HG03558 (cell line): ENCODE measurements at regions not wholly inside any gene's neighbourhood (a gene's known extent, or its start where the extent isn't known, plus 50 kb on each side); places are given as distances from the start of the nearest gene placed in this dataset.

Experiments
- ATAC-seq: cut with Tn5 transposase; IDR thresholded peaks from one replicate; pipeline ENCODE4 v1.9.1; 2021; ENCODE audit warnings: moderate number of reproducible peaks; ENCODE audit not compliant: unreplicated experiment; ENCODE audit errors: extremely low read depth

- ATAC-seq, result no peak
These were observed 96.3 kb upstream of the RNF152 start for GRCh38 chr18:61989138-61989537.

- no peak for ATAC-seq
These were observed 95.3 kb upstream of the RNF152 start for GRCh38 chr18:61988100-61988499.

- no peak for ATAC-seq
These were observed 92.9 kb upstream of the RNF152 start for GRCh38 chr18:61985681-61986080.

- no peak for ATAC-seq
These were observed 91.5 kb upstream of the RNF152 start for GRCh38 chr18:61984349-61984748.

GRCh38 chr18:61982475-61982874 lies 89.7 kb upstream of the RNF152 start:
- ATAC-seq, result no peak

- ATAC-seq, result no peak
These were observed 87.5 kb upstream of the RNF152 start for GRCh38 chr18:61980355-61980754.

- no peak for ATAC-seq
These were observed 82.9 kb upstream of the RNF152 start for GRCh38 chr18:61975526-61976326.

- no peak for ATAC-seq
These were observed 80.7 kb upstream of the RNF152 start for GRCh38 chr18:61973273-61974115.

GRCh38 chr18:61972389-61973264 lies 79.8 kb upstream of the RNF152 start:
- peak; percentile 60 for ATAC-seq

- no peak for ATAC-seq
These were observed 74.6 kb upstream of the RNF152 start for GRCh38 chr18:61967252-61967891.

- no peak for ATAC-seq
These were observed 72.5 kb upstream of the RNF152 start for GRCh38 chr18:61965311-61965710.

GRCh38 chr18:61964616-61965015 lies 71.8 kb upstream of the RNF152 start:
- no peak for ATAC-seq

GRCh38 chr18:61963705-61964104 lies 70.9 kb upstream of the RNF152 start:
- no peak for ATAC-seq

- ATAC-seq, result no peak
These were observed 65.2 kb upstream of the RNF152 start for GRCh38 chr18:61957801-61958516.

GRCh38 chr18:61955644-61956043 lies 62.8 kb upstream of the RNF152 start:
- no peak for ATAC-seq

GRCh38 chr18:61954096-61954746 lies 61.4 kb upstream of the RNF152 start:
- ATAC-seq, result no peak

- ATAC-seq, result no peak
These were observed 60.8 kb upstream of the RNF152 start for GRCh38 chr18:61953641-61954040.

GRCh38 chr18:61953161-61953560 lies 60.4 kb upstream of the RNF152 start:
- no peak for ATAC-seq

- ATAC-seq, result no peak
These were observed 58.6 kb upstream of the RNF152 start for GRCh38 chr18:61951396-61951795.
